ENCODE measurements at regions not wholly inside any gene's neighbourhood (a gene's known extent, or its start where the extent isn't known, plus 50 kb on each side); places are given as distances from the start of the nearest gene placed in this dataset.

DNA sequence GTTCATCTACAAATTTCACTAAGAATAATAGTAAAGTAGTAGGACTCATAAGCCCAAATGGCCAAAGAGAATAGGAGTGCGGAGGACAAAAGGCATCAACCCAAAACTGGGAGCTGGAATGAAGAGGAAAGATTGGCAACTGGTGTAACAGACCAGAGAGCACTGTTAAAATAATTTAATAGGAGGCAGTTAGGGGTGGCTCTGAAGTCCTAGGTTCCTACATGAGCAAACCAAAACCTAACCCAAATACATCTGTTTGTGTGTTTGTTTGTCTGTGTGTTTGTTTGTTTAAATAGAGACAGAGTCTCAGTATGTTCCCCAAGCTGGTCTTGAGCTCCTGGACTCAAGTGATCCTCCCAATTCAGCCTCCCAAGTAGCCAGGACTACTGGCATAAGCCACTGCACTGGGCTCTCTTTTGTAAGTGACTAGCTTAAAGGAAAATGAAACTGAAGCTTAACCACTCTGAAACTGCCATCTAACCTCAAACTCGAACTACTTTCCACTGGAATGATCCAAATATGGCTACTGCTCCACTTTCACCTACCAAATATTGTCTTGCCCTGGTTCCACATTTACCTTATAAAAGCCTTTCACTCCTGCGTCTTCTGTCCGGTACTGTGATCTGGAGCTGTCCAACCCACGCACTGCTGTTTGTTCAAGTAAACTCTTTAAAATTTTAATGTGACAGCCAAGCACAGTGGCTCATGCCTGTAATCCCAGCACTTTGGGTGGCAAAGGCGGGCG, 94.9 kb downstream of the AKR1D1 start (continued):
- TF ChIP-seq, protein P1, sequence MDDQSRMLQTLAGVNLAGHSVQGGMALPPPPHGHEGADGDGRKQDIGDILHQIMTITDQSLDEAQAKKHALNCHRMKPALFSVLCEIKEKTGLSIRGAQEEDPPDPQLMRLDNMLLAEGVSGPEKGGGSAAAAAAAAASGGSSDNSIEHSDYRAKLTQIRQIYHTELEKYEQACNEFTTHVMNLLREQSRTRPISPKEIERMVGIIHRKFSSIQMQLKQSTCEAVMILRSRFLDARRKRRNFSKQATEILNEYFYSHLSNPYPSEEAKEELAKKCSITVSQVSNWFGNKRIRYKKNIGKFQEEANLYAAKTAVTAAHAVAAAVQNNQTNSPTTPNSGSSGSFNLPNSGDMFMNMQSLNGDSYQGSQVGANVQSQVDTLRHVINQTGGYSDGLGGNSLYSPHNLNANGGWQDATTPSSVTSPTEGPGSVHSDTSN (IDR thresholded peaks at IDR 0.05; ENCODE audit: insufficient replicate concordance, low read depth, low read length), result no peak
- TF ChIP-seq SIN3A (IDR thresholded peaks at IDR 0.05; ENCODE audit: low read depth, low read length) (no peak), RUNX3 (IDR thresholded peaks at IDR 0.05; ENCODE audit: low read length) (peak; percentile 90), HDAC6 (IDR thresholded peaks at IDR 0.05; ENCODE audit: unreplicated experiment) (no peak), LARP7 (IDR thresholded peaks at IDR 0.05) (no peak), IKZF2 (IDR thresholded peaks at IDR 0.05) (peak; percentile 76 to 80), YBX1 (IDR thresholded peaks at IDR 0.05) (no peak), RAD51 (IDR thresholded peaks at IDR 0.05) (no peak), NR2C2 (IDR thresholded peaks at IDR 0.05; ENCODE audit: borderline replicate concordance, control insufficient read depth, insufficient read length, low read depth) (no peak)
- TF ChIP-seq, protein P2, sequence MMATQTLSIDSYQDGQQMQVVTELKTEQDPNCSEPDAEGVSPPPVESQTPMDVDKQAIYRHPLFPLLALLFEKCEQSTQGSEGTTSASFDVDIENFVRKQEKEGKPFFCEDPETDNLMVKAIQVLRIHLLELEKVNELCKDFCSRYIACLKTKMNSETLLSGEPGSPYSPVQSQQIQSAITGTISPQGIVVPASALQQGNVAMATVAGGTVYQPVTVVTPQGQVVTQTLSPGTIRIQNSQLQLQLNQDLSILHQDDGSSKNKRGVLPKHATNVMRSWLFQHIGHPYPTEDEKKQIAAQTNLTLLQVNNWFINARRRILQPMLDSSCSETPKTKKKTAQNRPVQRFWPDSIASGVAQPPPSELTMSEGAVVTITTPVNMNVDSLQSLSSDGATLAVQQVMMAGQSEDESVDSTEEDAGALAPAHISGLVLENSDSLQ (IDR thresholded peaks at IDR 0.05), result no peak
- TF ChIP-seq, protein P3, sequence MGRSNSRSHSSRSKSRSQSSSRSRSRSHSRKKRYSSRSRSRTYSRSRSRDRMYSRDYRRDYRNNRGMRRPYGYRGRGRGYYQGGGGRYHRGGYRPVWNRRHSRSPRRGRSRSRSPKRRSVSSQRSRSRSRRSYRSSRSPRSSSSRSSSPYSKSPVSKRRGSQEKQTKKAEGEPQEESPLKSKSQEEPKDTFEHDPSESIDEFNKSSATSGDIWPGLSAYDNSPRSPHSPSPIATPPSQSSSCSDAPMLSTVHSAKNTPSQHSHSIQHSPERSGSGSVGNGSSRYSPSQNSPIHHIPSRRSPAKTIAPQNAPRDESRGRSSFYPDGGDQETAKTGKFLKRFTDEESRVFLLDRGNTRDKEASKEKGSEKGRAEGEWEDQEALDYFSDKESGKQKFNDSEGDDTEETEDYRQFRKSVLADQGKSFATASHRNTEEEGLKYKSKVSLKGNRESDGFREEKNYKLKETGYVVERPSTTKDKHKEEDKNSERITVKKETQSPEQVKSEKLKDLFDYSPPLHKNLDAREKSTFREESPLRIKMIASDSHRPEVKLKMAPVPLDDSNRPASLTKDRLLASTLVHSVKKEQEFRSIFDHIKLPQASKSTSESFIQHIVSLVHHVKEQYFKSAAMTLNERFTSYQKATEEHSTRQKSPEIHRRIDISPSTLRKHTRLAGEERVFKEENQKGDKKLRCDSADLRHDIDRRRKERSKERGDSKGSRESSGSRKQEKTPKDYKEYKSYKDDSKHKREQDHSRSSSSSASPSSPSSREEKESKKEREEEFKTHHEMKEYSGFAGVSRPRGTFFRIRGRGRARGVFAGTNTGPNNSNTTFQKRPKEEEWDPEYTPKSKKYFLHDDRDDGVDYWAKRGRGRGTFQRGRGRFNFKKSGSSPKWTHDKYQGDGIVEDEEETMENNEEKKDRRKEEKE (IDR thresholded peaks at IDR 0.05), result no peak
